ENCODE measurements at regions not wholly inside any gene's neighbourhood (a gene's known extent, or its start where the extent isn't known, plus 50 kb on each side); places are given as distances from the start of the nearest gene placed in this dataset.
"Not testable (repeated sequence)": the region's sequence is repeated elsewhere in the genome, so short reads cannot be mapped to it uniquely, and the experiment has no call there.

DNA sequence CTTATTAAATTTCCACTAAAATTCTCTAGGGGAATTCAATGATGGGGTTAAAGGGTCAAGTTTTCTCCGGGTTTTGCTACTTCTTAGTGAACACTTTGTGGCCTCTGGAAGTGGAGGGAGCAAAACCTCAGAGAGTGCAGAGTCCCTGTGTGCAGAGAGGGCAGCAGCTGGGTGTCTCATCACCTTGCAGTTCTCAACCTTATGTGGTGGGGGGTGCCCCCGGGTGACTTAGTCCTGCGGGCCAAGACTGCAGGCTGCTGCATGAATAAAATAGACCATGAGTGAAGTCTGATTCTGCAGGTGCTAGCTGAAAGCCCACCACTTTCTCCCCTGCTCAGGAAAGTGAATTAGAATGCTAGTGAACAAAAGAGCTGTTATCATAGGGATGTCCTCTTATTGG lies 191.6 kb downstream of the DLEU7 start:
- Histone ChIP-seq H3K27me3 (ENCODE audit: insufficient read depth, low read length) (no peaks in the 10 kb centered on the region), H3K9me3 (ENCODE audit: insufficient read depth, low read depth, low read length) (no peaks in the 10 kb centered on the region), H3K79me2 (ENCODE audit: insufficient read depth, low read length) (no peaks in the 10 kb centered on the region), H3K4me2 (ENCODE audit: low read length) (no peak overlapping the region), H3K27ac (ENCODE audit: low read depth, low read length) (no peak overlapping the region), H3K9ac (ENCODE audit: low read length) (no peak overlapping the region), H4K20me1 (ENCODE audit: insufficient read depth, low read length) (no peaks in the 10 kb centered on the region), H2AFZ (ENCODE audit: low read depth, low read length) (no peak overlapping the region), H3K36me3 (ENCODE audit: insufficient read depth, low read length) (no peaks in the 10 kb centered on the region), H3K4me1 (ENCODE audit: insufficient read depth, low read length) (peaks cover 6% of the 10 kb centered on the region), H3K4me3 (ENCODE audit: insufficient read depth, low read depth, low read length) (no peak overlapping the region)
- H3K27ac Mint-ChIP-seq (ENCODE audit: unreplicated experiment): no peak overlapping the region
- H3K4me1 Mint-ChIP-seq (ENCODE audit: low read depth, unreplicated experiment): peaks cover 7% of the 10 kb centered on the region
- no peaks in the 10 kb centered on the region for H3K9me3 Mint-ChIP-seq (ENCODE audit: unreplicated experiment)
- peaks cover 2% of the 10 kb centered on the region for H3K36me3 Mint-ChIP-seq (ENCODE audit: low read depth, unreplicated experiment)
- peaks cover 13% of the 10 kb centered on the region for H3K27me3 Mint-ChIP-seq (ENCODE audit: low read depth, unreplicated experiment)
- FAIRE-seq: no peak
- H3K4me3 Mint-ChIP-seq (ENCODE audit: unreplicated experiment): no peak overlapping the region
- DNase-seq (ENCODE audit: low read depth): no peak
- TF ChIP-seq EZH2 (IDR thresholded peaks at IDR 0.05; ENCODE audit: insufficient read depth, low read length): no peak
- TF ChIP-seq, protein P1, sequence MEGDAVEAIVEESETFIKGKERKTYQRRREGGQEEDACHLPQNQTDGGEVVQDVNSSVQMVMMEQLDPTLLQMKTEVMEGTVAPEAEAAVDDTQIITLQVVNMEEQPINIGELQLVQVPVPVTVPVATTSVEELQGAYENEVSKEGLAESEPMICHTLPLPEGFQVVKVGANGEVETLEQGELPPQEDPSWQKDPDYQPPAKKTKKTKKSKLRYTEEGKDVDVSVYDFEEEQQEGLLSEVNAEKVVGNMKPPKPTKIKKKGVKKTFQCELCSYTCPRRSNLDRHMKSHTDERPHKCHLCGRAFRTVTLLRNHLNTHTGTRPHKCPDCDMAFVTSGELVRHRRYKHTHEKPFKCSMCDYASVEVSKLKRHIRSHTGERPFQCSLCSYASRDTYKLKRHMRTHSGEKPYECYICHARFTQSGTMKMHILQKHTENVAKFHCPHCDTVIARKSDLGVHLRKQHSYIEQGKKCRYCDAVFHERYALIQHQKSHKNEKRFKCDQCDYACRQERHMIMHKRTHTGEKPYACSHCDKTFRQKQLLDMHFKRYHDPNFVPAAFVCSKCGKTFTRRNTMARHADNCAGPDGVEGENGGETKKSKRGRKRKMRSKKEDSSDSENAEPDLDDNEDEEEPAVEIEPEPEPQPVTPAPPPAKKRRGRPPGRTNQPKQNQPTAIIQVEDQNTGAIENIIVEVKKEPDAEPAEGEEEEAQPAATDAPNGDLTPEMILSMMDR (IDR thresholded peaks at IDR 0.05; ENCODE audit: insufficient read depth, low read depth, low read length): no peak

DNA sequence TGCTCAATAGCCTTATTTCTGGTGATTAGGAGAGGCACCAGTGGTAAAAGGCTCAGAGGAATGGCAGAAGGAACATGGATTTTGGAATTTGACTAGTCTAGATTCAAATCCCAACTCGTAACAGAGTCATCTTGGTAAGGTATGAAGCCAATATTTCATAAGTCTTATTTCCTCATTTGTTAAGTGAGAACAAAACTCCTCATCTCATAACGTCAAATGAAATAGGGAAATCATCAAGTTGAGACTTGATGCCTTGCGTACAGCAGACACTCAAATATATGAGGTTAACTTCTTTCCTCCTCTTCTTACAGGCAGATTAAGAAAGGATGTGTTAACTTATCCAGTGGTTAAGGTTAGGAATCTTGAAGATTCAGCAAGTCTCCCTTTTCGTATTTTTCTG lies 189.2 kb downstream of the DLEU7 start:
- H3K9me3 Mint-ChIP-seq (ENCODE audit: unreplicated experiment): no peaks in the 10 kb centered on the region
- Histone ChIP-seq H3K27me3 (ENCODE audit: insufficient read depth, low read length) (no peaks in the 10 kb centered on the region), H4K20me1 (ENCODE audit: insufficient read depth, low read length) (no peaks in the 10 kb centered on the region), H3K4me1 (ENCODE audit: insufficient read depth, low read length) (peaks cover 6% of the 10 kb centered on the region), H3K36me3 (ENCODE audit: insufficient read depth, low read length) (no peaks in the 10 kb centered on the region), H3K27ac (ENCODE audit: low read depth, low read length) (no peak overlapping the region), H2AFZ (ENCODE audit: low read depth, low read length) (no peak overlapping the region), H3K79me2 (ENCODE audit: insufficient read depth, low read length) (no peaks in the 10 kb centered on the region), H3K9ac (ENCODE audit: low read length) (no peak overlapping the region), H3K4me2 (ENCODE audit: low read length) (no peak overlapping the region), H3K4me3 (ENCODE audit: insufficient read depth, low read depth, low read length) (no peak overlapping the region), H3K9me3 (ENCODE audit: insufficient read depth, low read depth, low read length) (no peaks in the 10 kb centered on the region)
- TF ChIP-seq EZH2 (IDR thresholded peaks at IDR 0.05; ENCODE audit: insufficient read depth, low read length): no peak
- TF ChIP-seq, protein P1 (IDR thresholded peaks at IDR 0.05; ENCODE audit: insufficient read depth, low read depth, low read length): no peak
- FAIRE-seq (no peak), DNase-seq (ENCODE audit: low read depth) (no peak)
- peaks cover 7% of the 10 kb centered on the region for H3K4me1 Mint-ChIP-seq (ENCODE audit: low read depth, unreplicated experiment)
- no peak overlapping the region for H3K4me3 Mint-ChIP-seq (ENCODE audit: unreplicated experiment)
- H3K27ac Mint-ChIP-seq (ENCODE audit: unreplicated experiment): no peak overlapping the region
- peaks cover 13% of the 10 kb centered on the region for H3K27me3 Mint-ChIP-seq (ENCODE audit: low read depth, unreplicated experiment)
- H3K36me3 Mint-ChIP-seq (ENCODE audit: low read depth, unreplicated experiment): peaks cover 2% of the 10 kb centered on the region

DNA sequence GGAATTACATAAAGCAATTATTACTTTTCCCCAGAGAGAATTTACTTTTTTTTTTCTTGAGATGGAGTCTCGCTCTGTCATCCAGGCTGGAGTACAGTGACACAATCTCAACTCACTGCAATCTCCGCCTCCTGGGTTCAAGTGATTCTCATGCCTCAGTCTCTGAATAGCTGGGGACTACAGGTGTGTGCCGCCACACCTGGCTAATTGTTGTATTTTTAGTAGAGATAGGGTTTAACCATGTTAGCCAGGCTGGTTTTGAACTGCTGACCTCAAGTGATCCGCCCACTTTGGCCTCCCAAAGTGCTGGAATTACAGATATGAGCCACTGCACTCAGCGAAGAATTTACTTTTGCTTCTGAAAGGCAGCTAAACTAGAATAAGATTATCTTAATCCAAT lies 181.6 kb downstream of the DLEU7 start:
- not testable (repeated sequence) for H3K27ac ChIP-seq (ENCODE audit: low read depth, low read length); H3K27ac Mint-ChIP-seq (ENCODE audit: unreplicated experiment); H3K27me3 ChIP-seq (ENCODE audit: insufficient read depth, low read length); H3K4me1 Mint-ChIP-seq (ENCODE audit: low read depth, unreplicated experiment); H3K4me1 ChIP-seq (ENCODE audit: insufficient read depth, low read length); FAIRE-seq; H3K36me3 Mint-ChIP-seq (ENCODE audit: low read depth, unreplicated experiment); H3K9ac ChIP-seq (ENCODE audit: low read length); H3K4me3 ChIP-seq (ENCODE audit: insufficient read depth, low read depth, low read length); H3K9me3 ChIP-seq (ENCODE audit: insufficient read depth, low read depth, low read length); H3K4me3 Mint-ChIP-seq (ENCODE audit: unreplicated experiment); DNase-seq (ENCODE audit: low read depth); H4K20me1 ChIP-seq (ENCODE audit: insufficient read depth, low read length); H2AFZ ChIP-seq (ENCODE audit: low read depth, low read length); H3K4me2 ChIP-seq (ENCODE audit: low read length); H3K36me3 ChIP-seq (ENCODE audit: insufficient read depth, low read length); H3K9me3 Mint-ChIP-seq (ENCODE audit: unreplicated experiment); H3K79me2 ChIP-seq (ENCODE audit: insufficient read depth, low read length); H3K27me3 Mint-ChIP-seq (ENCODE audit: low read depth, unreplicated experiment)

Measured in astrocyte (in vitro differentiated cells and primary cell).